HT1080 (cell line): ENCODE measurements at regions not wholly inside any gene's neighbourhood (a gene's known extent, or its start where the extent isn't known, plus 50 kb on each side); places are given as distances from the start of the nearest gene placed in this dataset.
"Not testable (repeated sequence)": the region's sequence is repeated elsewhere in the genome, so short reads cannot be mapped to it uniquely, and the experiment has no call there.

Source experiments
- DNase-seq: peaks from one replicate; pipeline ENCODE4 v3.0.0-alpha.2; 2015; ENCODE audit warnings: low read depth

DNA sequence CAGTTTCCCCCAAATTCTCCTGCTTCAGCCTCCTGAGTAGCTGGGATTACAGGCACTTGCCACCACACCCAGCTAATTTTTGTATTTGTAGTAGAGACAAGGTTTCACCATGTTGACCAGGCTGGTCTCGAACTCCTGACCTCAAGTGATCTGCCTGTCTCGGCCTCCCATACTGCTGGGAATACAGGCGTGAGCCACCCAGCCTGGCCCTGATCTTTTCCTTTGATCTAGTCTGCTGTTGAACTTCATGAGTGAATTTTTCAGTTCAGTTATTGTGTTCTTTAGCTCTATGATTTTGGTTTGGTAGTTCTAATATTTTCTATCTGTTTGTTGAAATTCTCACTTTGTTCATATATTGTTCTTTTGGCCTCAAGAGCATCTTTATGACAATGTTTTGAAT, 83.4 kb upstream of the RAP2C start:
- DNase-seq = not testable (repeated sequence)

DNA sequence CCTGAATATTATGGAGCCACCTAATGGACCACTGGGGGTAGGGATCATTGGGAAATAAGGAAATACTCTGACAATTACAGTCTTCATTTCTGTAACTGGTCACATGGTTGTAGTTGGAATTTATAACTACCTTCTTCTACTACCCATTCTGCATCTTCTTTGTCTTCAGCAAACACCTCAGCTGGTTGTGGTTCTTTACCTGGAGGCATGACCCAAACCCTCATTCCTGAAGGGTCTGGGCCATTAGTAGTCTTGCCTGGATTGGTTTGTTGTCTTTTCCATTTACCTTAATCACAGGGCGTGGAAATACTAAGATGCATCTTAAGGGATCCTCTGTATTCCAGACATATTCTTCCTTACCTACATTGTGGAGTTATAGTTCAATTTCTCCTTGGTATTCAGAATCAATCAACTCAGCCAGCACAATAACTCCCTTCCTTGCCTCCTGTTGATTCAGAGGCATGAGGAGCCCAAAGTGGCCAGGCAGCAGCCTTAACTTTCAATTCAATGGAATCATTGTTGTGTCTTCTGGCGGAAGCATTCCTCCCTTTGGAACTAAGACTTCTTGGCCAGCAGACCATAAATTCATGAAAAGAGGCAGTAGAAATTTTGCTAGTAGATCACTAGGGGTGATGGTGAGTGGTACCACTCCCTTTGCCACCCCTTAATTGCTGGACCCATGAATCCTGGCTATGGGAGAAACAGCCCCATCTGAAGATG, 75.7 kb upstream of the RAP2C start:
- DNase-seq = no peak

GRCh38 chrX:132294192-132294591, 74.9 kb upstream of the RAP2C start:
- DNase-seq = no peak

GRCh38 chrX:132292793-132293192, 73.5 kb upstream of the RAP2C start:
- peak; percentile 20 for DNase-seq

GRCh38 chrX:132277953-132278614, 58.8 kb upstream of the RAP2C start:
- no peak for DNase-seq

- no peak for DNase-seq
These were observed 53.6 kb upstream of the RAP2C start for GRCh38 chrX:132272826-132273225.

DNA sequence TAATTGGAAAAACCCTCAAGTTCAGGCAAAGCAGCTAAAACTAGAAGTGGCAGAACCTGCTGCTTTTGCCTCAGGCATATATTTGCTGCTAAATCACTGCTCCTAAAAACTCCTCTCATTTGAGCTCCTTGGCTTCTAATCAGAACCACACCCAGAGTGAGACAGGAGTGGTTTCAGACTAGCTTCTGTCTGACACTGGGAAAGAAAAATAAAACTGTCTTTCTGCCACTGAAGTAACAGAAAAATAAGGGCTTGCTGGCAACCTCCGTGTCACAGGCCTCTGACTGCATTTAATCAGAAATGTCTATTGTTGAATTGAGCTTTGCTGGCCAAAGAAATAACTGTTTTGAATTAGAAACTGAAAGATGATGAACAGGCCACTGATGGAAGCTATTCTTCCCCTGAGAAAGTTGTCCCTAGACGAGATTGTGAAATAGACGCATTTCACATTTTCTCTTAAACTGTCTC, 52.1 kb upstream of the RAP2C start:
- no peak for DNase-seq

DNA sequence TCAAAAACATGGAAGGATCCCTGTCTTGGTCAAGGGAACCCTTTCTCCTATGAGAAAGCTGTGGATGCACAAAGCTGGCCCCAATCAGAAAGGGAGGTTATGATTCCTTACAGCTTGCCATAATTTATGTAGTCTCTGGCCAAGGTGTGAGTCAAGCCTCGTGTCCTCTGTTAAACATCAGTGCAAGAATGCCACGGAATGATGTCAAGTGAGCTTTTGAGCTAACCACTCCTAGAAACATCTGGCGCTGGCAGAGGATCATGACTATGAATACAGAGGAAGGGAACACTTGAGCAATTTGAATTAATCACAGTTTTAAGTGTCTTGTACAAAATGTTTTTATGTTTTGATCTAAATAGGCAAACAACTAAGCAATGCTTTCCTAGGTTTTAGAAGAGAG, 51.5 kb upstream of the RAP2C start:
- peak; percentile 42 for DNase-seq

DNA sequence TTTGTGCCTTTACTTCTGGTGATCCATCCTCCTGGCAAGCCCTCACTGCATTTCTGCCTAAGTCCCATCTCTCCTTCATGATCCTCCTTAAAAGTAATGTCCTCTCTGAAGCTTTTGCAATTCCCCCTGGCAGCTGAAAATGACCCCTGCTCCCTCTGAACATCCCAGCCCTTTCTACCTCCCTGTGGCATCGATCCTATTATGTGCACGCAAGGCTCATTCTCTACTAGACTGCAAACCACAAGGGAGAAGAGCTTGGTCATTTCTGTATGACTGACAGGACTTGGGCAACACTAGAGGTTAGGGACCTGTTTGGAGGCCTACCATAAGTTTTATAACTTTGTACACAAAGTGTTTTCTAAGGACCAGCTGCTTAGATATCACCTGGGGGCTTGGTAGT, 50.8 kb upstream of the RAP2C start:
- DNase-seq = no peak
